HUES6 (cell line): ENCODE measurements at regions not wholly inside any gene's neighbourhood (a gene's known extent, or its start where the extent isn't known, plus 50 kb on each side); places are given as distances from the start of the nearest gene placed in this dataset.

Source experiments
- H3K27ac ChIP-seq: 2 replicates; pipeline ENCODE4 v1.7.0; 2013; ENCODE audit warnings: low read depth, mild to moderate bottlenecking, low read length, inconsistent platforms
- H3K27me3 ChIP-seq: 2 replicates; pipeline ENCODE4 v1.6.1; 2013; ENCODE audit warnings: low read length; ENCODE audit not compliant: control insufficient read depth, insufficient read depth
- H3K36me3 ChIP-seq: 2 replicates; pipeline ENCODE4 v1.6.1; 2013; ENCODE audit warnings: low read length; ENCODE audit not compliant: control insufficient read depth, insufficient read depth
- H3K4me1 ChIP-seq: 2 replicates; pipeline ENCODE4 v1.6.1; 2013; ENCODE audit warnings: low read length; ENCODE audit not compliant: control insufficient read depth, insufficient read depth
- H3K4me3 ChIP-seq: 2 replicates; pipeline ENCODE4 v1.5.1; 2013; ENCODE audit warnings: low read depth, low read length
- H3K9ac ChIP-seq: one replicate; pipeline ENCODE4 v1.6.1; 2013; ENCODE audit warnings: mild to moderate bottlenecking, low read length
- H3K9me3 ChIP-seq: 2 replicates; pipeline ENCODE4 v1.6.1; 2013; ENCODE audit warnings: low read depth, low read length; ENCODE audit not compliant: control insufficient read depth, insufficient read depth

- Histone ChIP-seq H3K9ac (peak overlapping the region; percentile 32), H3K27ac (peak overlapping the region; percentile 20; the same call in 1 of the 2 replicates), H3K9me3 (no peaks in the 10 kb centered on the region), H3K4me3 (peak overlapping the region; percentile 24), H3K4me1 (peaks cover 12% of the 10 kb centered on the region), H3K27me3 (no peaks in the 10 kb centered on the region), H3K36me3 (no peaks in the 10 kb centered on the region)
Observed at GRCh38 chr7:21146642-21147423, 281.1 kb upstream of the SP4 start.

- H3K27ac ChIP-seq = no peak overlapping the region
- peaks cover 12% of the 10 kb centered on the region for H3K4me1 ChIP-seq
- H3K4me3 ChIP-seq = no peak overlapping the region
- H3K9me3 ChIP-seq = no peaks in the 10 kb centered on the region
- no peaks in the 10 kb centered on the region for H3K36me3 ChIP-seq
- H3K9ac ChIP-seq = no peak overlapping the region
- H3K27me3 ChIP-seq = no peaks in the 10 kb centered on the region
Observed at GRCh38 chr7:21149809-21150208, 278.1 kb upstream of the SP4 start.

GRCh38 chr7:21154614-21155013 lies 273.3 kb upstream of the SP4 start:
- Histone ChIP-seq H3K27me3 (no peaks in the 10 kb centered on the region), H3K9me3 (no peaks in the 10 kb centered on the region), H3K4me1 (no peaks in the 10 kb centered on the region), H3K36me3 (no peaks in the 10 kb centered on the region), H3K9ac (no peak overlapping the region), H3K4me3 (no peak overlapping the region), H3K27ac (no peak overlapping the region)

- Histone ChIP-seq H3K27me3 (no peaks in the 10 kb centered on the region), H3K27ac (no peak overlapping the region), H3K9ac (no peak overlapping the region)
Observed at GRCh38 chr7:21159506-21159905, 268.4 kb upstream of the SP4 start.

GRCh38 chr7:21160401-21160800 lies 267.5 kb upstream of the SP4 start:
- H3K27ac ChIP-seq = no peak overlapping the region
- no peaks in the 10 kb centered on the region; the same call in 1 of the 2 replicates for H3K9me3 ChIP-seq
- no peaks in the 10 kb centered on the region for H3K36me3 ChIP-seq
- no peaks in the 10 kb centered on the region for H3K27me3 ChIP-seq
- no peaks in the 10 kb centered on the region for H3K4me1 ChIP-seq
- no peak overlapping the region for H3K4me3 ChIP-seq
- H3K9ac ChIP-seq = no peak overlapping the region

More at GRCh38 chr7:21159506-21159905, 268.4 kb upstream of the SP4 start:
- Histone ChIP-seq H3K36me3 (no peaks in the 10 kb centered on the region), H3K4me3 (no peak overlapping the region), H3K4me1 (no peaks in the 10 kb centered on the region), H3K9me3 (no peaks in the 10 kb centered on the region)

- peaks cover 20% of the 10 kb centered on the region for H3K27me3 ChIP-seq
- H3K9ac ChIP-seq = no peak overlapping the region
- no peaks in the 10 kb centered on the region for H3K36me3 ChIP-seq
- peaks cover 27% of the 10 kb centered on the region for H3K4me1 ChIP-seq
- 0 out of 2 replicates have a peak overlapping the region, but pooled peaks have one; percentile 11 for H3K27ac ChIP-seq
- no peak overlapping the region for H3K4me3 ChIP-seq
- H3K9me3 ChIP-seq = no peaks in the 10 kb centered on the region; the same call in 1 of the 2 replicates
Observed at GRCh38 chr7:21167942-21168341, 259.9 kb upstream of the SP4 start.

- Histone ChIP-seq H3K9ac (peak overlapping the region; percentile 75), H3K27me3 (peaks cover 20% of the 10 kb centered on the region), H3K36me3 (no peaks in the 10 kb centered on the region), H3K4me3 (peak overlapping the region; percentile 65), H3K27ac (peak overlapping the region; percentile 78), H3K9me3 (no peaks in the 10 kb centered on the region; the same call in 1 of the 2 replicates), H3K4me1 (peaks cover 28% of the 10 kb centered on the region)
Observed at GRCh38 chr7:21169667-21170580, 258.0 kb upstream of the SP4 start.

- H3K4me3 ChIP-seq = no peak overlapping the region
- no peak overlapping the region for H3K9ac ChIP-seq
- H3K9me3 ChIP-seq = no peaks in the 10 kb centered on the region
- H3K36me3 ChIP-seq = no peaks in the 10 kb centered on the region
- peaks cover 20% of the 10 kb centered on the region for H3K27me3 ChIP-seq
- H3K27ac ChIP-seq = no peak overlapping the region
- peaks cover 27% of the 10 kb centered on the region for H3K4me1 ChIP-seq
Observed at GRCh38 chr7:21172800-21173199, 255.1 kb upstream of the SP4 start.

- Histone ChIP-seq H3K27ac (no peak overlapping the region), H3K9me3 (no peaks in the 10 kb centered on the region), H3K27me3 (peaks cover 20% of the 10 kb centered on the region), H3K4me1 (peaks cover 21% of the 10 kb centered on the region), H3K4me3 (no peak overlapping the region), H3K36me3 (no peaks in the 10 kb centered on the region), H3K9ac (no peak overlapping the region)
Observed at GRCh38 chr7:21173436-21173835, 254.4 kb upstream of the SP4 start.

- H3K9ac ChIP-seq = no peak overlapping the region
- H3K27ac ChIP-seq = no peak overlapping the region
- no peaks in the 10 kb centered on the region for H3K36me3 ChIP-seq
- H3K27me3 ChIP-seq = peaks cover 6% of the 10 kb centered on the region
- H3K4me3 ChIP-seq = no peak overlapping the region
- peaks cover 11% of the 10 kb centered on the region for H3K4me1 ChIP-seq
- H3K9me3 ChIP-seq = no peaks in the 10 kb centered on the region
Observed at GRCh38 chr7:21175714-21176113, 252.2 kb upstream of the SP4 start.
